ENCODE measurements at regions not wholly inside any gene's neighbourhood (a gene's known extent, or its start where the extent isn't known, plus 50 kb on each side); places are given as distances from the start of the nearest gene placed in this dataset.

DNA sequence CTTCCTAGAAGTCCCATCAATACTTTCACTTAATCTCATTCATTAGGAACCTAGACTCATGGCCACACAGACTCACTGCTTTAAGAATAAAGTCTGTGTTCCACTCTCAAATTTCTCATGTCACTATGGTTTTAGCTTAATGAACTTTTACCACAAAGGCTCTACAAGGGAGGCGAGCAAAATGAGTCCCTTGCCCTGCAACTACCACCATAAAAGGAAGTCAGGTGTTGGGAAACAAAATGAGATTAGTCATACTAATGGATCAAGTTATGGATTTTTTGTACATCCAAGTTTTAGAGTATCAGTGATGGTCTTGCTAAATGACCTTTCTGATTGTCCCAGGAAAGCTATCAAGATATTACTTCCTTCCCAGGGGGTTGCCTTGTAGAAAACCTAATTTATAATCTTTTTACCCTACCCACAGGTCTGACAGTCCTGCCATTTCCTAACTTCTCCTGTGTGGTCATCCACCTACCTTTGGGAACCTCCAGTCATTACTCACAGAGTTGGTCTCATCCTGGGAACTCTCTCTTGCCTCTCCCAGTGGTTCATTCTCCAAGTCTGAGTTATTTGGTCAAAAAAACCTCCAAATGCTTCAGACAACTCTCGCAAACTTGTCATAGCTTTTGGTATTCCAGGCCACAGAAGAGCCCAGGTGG, 51.8 kb upstream of the SLC16A1 start:
- TF ChIP-seq ZBTB7A (IDR thresholded peaks at IDR 0.05; ENCODE audit: low read depth): no peak
- TF ChIP-seq CEBPB (IDR thresholded peaks at IDR 0.05): no peak
- TF ChIP-seq EP300 (IDR thresholded peaks at IDR 0.05; ENCODE audit: borderline replicate concordance): no peak
- no peak for TF ChIP-seq RAD21 (IDR thresholded peaks at IDR 0.05; ENCODE audit: low read depth)

DNA sequence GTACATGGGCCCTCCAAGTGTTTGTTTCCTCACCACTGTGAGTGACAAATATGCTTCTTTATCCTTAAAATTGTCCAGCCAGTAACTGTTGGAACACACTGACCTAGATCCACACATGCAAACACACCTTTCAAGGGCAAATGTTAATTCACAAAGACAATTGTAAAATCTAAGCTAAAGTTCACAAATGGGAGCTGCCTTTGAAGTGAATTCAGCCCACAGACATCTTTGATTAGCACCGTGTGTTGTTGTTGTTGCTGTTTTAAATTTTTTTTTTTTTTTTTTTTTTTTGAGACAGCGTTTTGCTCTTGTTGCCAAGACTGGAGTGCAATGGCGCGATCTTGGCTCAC, 52.3 kb upstream of the SLC16A1 start:
- TF ChIP-seq EGR1 (IDR thresholded peaks at IDR 0.05) (no peak), TEAD4 (IDR thresholded peaks at IDR 0.05) (no peak), NFIC (IDR thresholded peaks at IDR 0.05) (no peak), RAD21 (IDR thresholded peaks at IDR 0.05; ENCODE audit: low read depth) (no peak), TAF1 (IDR thresholded peaks at IDR 0.05; ENCODE audit: low read depth) (no peak), YY1 (IDR thresholded peaks at IDR 0.05; ENCODE audit: low read depth) (no peak), CEBPB (IDR thresholded peaks at IDR 0.05) (no peak), CREB1 (IDR thresholded peaks at IDR 0.05; ENCODE audit: low read depth) (no peak), EP300 (IDR thresholded peaks at IDR 0.05; ENCODE audit: borderline replicate concordance) (no peak), TCF12 (IDR thresholded peaks at IDR 0.05; ENCODE audit: low read depth) (no peak), FOXM1 (IDR thresholded peaks at IDR 0.05; ENCODE audit: borderline replicate concordance, low read depth) (no peak), ZBTB7A (IDR thresholded peaks at IDR 0.05; ENCODE audit: low read depth) (no peak)
- TF ChIP-seq, protein P1, sequence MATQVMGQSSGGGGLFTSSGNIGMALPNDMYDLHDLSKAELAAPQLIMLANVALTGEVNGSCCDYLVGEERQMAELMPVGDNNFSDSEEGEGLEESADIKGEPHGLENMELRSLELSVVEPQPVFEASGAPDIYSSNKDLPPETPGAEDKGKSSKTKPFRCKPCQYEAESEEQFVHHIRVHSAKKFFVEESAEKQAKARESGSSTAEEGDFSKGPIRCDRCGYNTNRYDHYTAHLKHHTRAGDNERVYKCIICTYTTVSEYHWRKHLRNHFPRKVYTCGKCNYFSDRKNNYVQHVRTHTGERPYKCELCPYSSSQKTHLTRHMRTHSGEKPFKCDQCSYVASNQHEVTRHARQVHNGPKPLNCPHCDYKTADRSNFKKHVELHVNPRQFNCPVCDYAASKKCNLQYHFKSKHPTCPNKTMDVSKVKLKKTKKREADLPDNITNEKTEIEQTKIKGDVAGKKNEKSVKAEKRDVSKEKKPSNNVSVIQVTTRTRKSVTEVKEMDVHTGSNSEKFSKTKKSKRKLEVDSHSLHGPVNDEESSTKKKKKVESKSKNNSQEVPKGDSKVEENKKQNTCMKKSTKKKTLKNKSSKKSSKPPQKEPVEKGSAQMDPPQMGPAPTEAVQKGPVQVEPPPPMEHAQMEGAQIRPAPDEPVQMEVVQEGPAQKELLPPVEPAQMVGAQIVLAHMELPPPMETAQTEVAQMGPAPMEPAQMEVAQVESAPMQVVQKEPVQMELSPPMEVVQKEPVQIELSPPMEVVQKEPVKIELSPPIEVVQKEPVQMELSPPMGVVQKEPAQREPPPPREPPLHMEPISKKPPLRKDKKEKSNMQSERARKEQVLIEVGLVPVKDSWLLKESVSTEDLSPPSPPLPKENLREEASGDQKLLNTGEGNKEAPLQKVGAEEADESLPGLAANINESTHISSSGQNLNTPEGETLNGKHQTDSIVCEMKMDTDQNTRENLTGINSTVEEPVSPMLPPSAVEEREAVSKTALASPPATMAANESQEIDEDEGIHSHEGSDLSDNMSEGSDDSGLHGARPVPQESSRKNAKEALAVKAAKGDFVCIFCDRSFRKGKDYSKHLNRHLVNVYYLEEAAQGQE (IDR thresholded peaks at IDR 0.05; ENCODE audit: low read depth): no peak
- TF ChIP-seq, protein P2, sequence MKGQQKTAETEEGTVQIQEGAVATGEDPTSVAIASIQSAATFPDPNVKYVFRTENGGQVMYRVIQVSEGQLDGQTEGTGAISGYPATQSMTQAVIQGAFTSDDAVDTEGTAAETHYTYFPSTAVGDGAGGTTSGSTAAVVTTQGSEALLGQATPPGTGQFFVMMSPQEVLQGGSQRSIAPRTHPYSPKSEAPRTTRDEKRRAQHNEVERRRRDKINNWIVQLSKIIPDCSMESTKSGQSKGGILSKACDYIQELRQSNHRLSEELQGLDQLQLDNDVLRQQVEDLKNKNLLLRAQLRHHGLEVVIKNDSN (IDR thresholded peaks at IDR 0.05): no peak
- TF ChIP-seq, protein P3, sequence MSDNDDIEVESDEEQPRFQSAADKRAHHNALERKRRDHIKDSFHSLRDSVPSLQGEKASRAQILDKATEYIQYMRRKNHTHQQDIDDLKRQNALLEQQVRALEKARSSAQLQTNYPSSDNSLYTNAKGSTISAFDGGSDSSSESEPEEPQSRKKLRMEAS (IDR thresholded peaks at IDR 0.05): no peak

DNA sequence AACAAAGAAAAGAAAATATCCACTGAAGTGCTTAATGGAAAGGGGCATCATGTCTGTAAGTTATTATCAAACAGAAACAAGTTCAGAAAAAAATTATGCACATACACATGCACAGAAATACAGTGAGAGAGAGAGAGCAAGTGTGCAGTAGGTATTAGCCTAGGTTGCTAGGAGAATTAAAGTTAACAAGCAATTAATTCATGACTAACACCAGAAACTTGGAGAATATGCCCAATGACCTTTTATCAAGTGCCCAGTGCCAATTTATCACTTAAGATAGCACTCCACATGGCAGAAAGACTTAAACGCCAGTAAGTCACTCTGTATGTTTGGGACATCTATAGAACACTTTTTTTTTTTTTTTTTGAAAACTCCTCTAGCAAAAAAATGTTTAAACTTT, 56.2 kb upstream of the SLC16A1 start:
- TF ChIP-seq EP300 (IDR thresholded peaks at IDR 0.05; ENCODE audit: borderline replicate concordance): no peak
- no peak for TF ChIP-seq EGR1 (IDR thresholded peaks at IDR 0.05)
- no peak for TF ChIP-seq TCF12 (IDR thresholded peaks at IDR 0.05; ENCODE audit: low read depth)
- TF ChIP-seq CEBPB (IDR thresholded peaks at IDR 0.05): no peak
- TF ChIP-seq TAF1 (IDR thresholded peaks at IDR 0.05; ENCODE audit: low read depth): no peak
- no peak for TF ChIP-seq TEAD4 (IDR thresholded peaks at IDR 0.05)
- TF ChIP-seq CREB1 (IDR thresholded peaks at IDR 0.05; ENCODE audit: low read depth): no peak
- TF ChIP-seq, protein P1 (IDR thresholded peaks at IDR 0.05; ENCODE audit: low read depth): no peak
- no peak for TF ChIP-seq RAD21 (IDR thresholded peaks at IDR 0.05; ENCODE audit: low read depth)
- no peak for TF ChIP-seq FOXM1 (IDR thresholded peaks at IDR 0.05; ENCODE audit: borderline replicate concordance, low read depth)
- TF ChIP-seq YY1 (IDR thresholded peaks at IDR 0.05; ENCODE audit: low read depth): no peak
- TF ChIP-seq, protein P3 (IDR thresholded peaks at IDR 0.05): no peak
- no peak for TF ChIP-seq NFIC (IDR thresholded peaks at IDR 0.05)
- TF ChIP-seq ZBTB7A (IDR thresholded peaks at IDR 0.05; ENCODE audit: low read depth): no peak
- TF ChIP-seq, protein P2 (IDR thresholded peaks at IDR 0.05): no peak

DNA sequence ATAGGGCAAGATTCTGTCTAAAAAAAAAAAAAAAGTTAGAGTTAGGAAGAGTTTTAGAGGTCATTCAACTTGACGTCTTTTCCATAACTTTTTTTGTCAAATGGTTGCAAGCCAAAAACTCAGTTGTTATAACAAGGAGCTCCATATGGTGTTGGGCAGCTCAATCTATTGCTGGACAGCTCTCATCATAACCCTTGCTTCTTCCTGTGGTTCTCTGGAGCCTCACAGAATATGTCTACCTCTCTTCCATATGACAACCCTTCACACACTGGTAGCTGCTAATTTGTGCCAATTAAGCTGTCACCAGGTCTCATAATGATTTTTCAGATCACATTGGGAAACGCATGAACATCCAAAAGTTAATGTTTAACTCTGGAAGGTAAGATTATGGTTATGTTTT, 57.8 kb upstream of the SLC16A1 start:
- TF ChIP-seq CREB1 (IDR thresholded peaks at IDR 0.05; ENCODE audit: low read depth) (no peak), RAD21 (IDR thresholded peaks at IDR 0.05; ENCODE audit: low read depth) (no peak), ZBTB7A (IDR thresholded peaks at IDR 0.05; ENCODE audit: low read depth) (no peak), TCF12 (IDR thresholded peaks at IDR 0.05; ENCODE audit: low read depth) (no peak)
- TF ChIP-seq, protein P1 (IDR thresholded peaks at IDR 0.05; ENCODE audit: low read depth): peak; percentile 68
